ENCODE measurements at regions not wholly inside any gene's neighbourhood (a gene's known extent, or its start where the extent isn't known, plus 50 kb on each side); places are given as distances from the start of the nearest gene placed in this dataset.

DNA sequence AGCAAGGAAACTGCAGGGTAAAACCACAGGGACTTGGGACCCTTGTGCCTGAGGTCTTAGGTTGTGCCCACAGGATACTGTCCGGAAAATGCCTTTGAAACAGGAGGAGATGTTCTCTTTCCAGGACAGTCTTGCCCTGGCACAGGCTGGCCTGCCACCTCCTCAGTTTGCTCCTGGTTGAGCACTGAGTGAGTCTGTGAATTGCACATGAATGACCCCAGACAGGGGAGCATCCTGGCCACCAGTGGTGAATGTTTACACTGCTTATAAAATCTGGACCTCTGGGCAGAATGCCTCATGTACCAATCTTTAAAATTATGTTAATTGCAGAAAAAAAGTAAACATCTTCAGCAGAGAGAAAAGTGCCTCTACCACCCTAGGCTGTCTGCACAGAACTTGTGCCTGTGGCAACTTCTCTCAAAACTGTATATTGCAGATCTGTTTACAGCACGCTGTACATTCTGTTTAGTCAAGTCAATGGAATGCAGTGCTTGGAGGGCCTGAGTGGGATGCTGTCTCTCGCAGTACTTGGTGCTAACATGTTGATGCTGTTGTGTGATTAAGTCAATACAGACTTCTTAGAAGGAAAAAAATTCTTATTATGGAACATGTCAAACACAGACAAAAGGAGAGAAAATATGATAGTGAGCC, 242.1 kb downstream of the SOD2 start:
- no peaks in the 10 kb centered on the region for H3K36me3 ChIP-seq (ENCODE audit: control insufficient read depth, insufficient read depth, low read length)
- TF ChIP-seq, protein P1, sequence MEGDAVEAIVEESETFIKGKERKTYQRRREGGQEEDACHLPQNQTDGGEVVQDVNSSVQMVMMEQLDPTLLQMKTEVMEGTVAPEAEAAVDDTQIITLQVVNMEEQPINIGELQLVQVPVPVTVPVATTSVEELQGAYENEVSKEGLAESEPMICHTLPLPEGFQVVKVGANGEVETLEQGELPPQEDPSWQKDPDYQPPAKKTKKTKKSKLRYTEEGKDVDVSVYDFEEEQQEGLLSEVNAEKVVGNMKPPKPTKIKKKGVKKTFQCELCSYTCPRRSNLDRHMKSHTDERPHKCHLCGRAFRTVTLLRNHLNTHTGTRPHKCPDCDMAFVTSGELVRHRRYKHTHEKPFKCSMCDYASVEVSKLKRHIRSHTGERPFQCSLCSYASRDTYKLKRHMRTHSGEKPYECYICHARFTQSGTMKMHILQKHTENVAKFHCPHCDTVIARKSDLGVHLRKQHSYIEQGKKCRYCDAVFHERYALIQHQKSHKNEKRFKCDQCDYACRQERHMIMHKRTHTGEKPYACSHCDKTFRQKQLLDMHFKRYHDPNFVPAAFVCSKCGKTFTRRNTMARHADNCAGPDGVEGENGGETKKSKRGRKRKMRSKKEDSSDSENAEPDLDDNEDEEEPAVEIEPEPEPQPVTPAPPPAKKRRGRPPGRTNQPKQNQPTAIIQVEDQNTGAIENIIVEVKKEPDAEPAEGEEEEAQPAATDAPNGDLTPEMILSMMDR (IDR thresholded peaks at IDR 0.05; ENCODE audit: insufficient read depth, low read length, poor library complexity, severe bottlenecking) = no peak
- no peak overlapping the region for H3K4me3 ChIP-seq (ENCODE audit: low read depth, low read length)
- DNase-seq (ENCODE audit: low read depth) = no peak
- no peaks in the 10 kb centered on the region for H3K27me3 ChIP-seq (ENCODE audit: control insufficient read depth, insufficient read depth, low read length)

DNA sequence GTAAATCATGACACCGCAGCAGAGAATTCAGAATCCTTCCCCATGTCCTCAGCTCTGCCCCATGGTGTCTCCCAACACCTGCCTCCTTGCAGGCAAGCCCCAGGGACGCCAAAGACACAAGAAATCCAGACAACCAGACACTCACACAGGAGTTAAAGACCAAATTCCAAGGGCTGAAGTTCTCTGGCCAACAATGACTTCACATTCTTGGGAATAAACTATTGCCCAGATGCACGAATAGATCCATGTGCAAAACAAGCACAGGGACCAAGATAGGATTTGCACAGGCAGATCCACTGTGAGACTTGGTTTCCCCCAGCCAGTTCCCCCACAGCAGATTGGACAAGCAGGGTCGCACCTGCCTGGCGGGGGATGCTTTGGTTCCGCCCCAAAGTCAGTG, 246.7 kb downstream of the SOD2 start:
- Histone ChIP-seq H3K4me3 (ENCODE audit: low read depth, low read length) (no peak overlapping the region), H3K36me3 (ENCODE audit: control insufficient read depth, insufficient read depth, low read length) (no peaks in the 10 kb centered on the region), H3K27me3 (ENCODE audit: control insufficient read depth, insufficient read depth, low read length) (no peaks in the 10 kb centered on the region)
- no peak for DNase-seq (ENCODE audit: low read depth)
- TF ChIP-seq, protein P1 (IDR thresholded peaks at IDR 0.05; ENCODE audit: insufficient read depth, low read length, poor library complexity, severe bottlenecking) = no peak

DNA sequence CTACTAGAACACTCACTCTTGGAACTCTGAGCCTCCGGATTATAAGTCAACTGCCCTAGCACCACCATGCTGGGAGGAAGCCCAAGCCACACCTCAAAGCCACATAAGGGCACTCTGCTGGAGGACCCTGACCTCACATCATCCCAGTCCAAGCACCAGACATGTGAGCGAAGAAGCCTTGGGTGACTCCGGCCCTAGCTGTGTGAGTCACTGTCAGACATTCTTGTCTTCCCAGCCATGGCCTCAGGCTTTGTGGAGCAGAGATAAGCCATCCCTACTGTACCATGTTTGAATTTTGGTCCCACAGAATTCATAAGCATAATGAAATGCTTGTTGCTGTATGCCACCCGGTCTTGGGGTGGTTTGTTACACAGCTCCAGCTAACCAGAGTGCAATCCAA, 247.7 kb downstream of the SOD2 start:
- Histone ChIP-seq H3K4me3 (ENCODE audit: low read depth, low read length) (no peak overlapping the region), H3K27me3 (ENCODE audit: control insufficient read depth, insufficient read depth, low read length) (no peaks in the 10 kb centered on the region), H3K36me3 (ENCODE audit: control insufficient read depth, insufficient read depth, low read length) (no peaks in the 10 kb centered on the region)
- TF ChIP-seq, protein P1 (IDR thresholded peaks at IDR 0.05; ENCODE audit: insufficient read depth, low read length, poor library complexity, severe bottlenecking) = no peak
- DNase-seq (ENCODE audit: low read depth) = no peak

DNA sequence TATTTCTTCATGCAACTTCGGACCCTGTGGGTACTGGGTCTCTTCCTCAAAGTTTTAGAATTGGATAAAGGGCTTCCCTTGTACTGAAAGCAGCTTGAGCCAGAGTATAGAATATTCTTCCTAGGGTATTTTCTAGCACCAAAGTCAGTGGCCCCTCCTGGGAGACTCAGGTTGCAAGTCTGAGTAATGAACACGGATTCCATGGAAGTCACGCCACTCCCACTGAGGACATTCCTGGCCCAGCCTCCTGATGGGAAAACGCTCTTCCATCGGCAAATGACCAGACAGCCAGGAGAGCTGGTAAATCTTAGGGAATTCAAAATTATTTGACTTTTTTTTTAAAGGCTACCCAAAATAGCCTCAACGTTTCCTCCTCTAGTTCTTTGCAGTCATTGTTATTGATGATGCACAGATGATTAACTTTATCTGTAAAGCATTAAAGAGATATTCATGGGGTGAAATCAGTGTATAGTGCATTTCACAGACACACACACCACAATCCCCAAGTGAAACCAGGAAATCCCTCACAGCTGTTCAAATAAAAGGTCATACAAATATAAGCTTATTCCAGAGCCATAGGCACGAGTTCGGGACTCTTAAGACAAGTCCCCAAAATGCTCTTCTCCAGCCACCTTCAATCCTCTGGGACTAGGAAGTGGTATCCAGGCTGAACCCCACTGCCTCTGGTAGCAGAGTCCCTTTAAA, 248.8 kb downstream of the SOD2 start:
- H3K27me3 ChIP-seq (ENCODE audit: control insufficient read depth, insufficient read depth, low read length) = no peaks in the 10 kb centered on the region
- DNase-seq (ENCODE audit: low read depth) = no peak
- TF ChIP-seq, protein P1 (IDR thresholded peaks at IDR 0.05; ENCODE audit: insufficient read depth, low read length, poor library complexity, severe bottlenecking) = no peak
- no peak overlapping the region for H3K4me3 ChIP-seq (ENCODE audit: low read depth, low read length)
- H3K36me3 ChIP-seq (ENCODE audit: control insufficient read depth, insufficient read depth, low read length) = no peaks in the 10 kb centered on the region

DNA sequence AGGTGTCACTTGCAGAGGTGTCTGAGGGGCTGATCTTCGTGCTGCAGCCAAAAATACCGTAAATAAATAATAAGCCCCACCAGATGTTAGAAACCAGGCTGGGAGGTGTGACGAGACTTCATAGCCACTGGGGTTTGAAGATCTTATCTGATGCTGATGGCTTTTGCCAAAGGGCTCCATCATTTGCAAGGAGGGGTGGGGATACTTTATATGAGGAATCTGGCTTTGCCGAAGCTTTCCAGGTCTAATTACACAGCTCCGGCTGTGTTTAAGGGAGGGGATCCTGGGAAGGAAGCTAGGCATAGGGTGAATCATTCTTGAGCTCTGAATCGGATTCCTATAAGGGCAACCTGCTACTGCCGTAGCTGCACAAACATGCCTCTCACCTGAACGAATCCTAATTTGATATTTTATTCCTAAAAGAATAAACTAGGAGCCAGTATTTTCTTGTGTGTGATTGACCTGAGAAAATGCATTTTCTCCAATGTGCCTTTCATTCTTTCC, 249.6 kb downstream of the SOD2 start:
- H3K36me3 ChIP-seq (ENCODE audit: control insufficient read depth, insufficient read depth, low read length) = no peaks in the 10 kb centered on the region
- no peak overlapping the region for H3K4me3 ChIP-seq (ENCODE audit: low read depth, low read length)
- DNase-seq (ENCODE audit: low read depth) = no peak
- TF ChIP-seq, protein P1 (IDR thresholded peaks at IDR 0.05; ENCODE audit: insufficient read depth, low read length, poor library complexity, severe bottlenecking) = no peak
- H3K27me3 ChIP-seq (ENCODE audit: control insufficient read depth, insufficient read depth, low read length) = no peaks in the 10 kb centered on the region

DNA sequence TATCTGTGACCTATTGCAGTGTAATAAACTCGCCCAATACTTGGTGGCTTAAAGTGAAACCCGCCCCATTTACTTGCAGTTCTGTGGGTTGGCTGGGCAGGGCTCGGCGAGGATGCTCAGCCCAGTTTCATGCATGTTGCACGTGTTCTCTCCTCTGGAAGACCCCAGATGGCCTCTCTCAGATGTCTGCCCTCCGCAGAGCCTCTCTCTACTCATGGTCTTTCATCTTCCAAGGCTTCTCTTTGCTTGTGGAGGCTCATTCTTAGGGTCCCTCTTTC, 251.4 kb downstream of the SOD2 start:
- DNase-seq (ENCODE audit: low read depth) = no peak
- TF ChIP-seq, protein P1 (IDR thresholded peaks at IDR 0.05; ENCODE audit: insufficient read depth, low read length, poor library complexity, severe bottlenecking) = no peak
- Histone ChIP-seq H3K4me3 (ENCODE audit: low read depth, low read length) (no peak overlapping the region), H3K36me3 (ENCODE audit: control insufficient read depth, insufficient read depth, low read length) (no peaks in the 10 kb centered on the region), H3K27me3 (ENCODE audit: control insufficient read depth, insufficient read depth, low read length) (no peaks in the 10 kb centered on the region)

Data from kidney epithelial cell (primary cell).